ENCODE measurements at regions not wholly inside any gene's neighbourhood (a gene's known extent, or its start where the extent isn't known, plus 50 kb on each side); places are given as distances from the start of the nearest gene placed in this dataset.

DNA sequence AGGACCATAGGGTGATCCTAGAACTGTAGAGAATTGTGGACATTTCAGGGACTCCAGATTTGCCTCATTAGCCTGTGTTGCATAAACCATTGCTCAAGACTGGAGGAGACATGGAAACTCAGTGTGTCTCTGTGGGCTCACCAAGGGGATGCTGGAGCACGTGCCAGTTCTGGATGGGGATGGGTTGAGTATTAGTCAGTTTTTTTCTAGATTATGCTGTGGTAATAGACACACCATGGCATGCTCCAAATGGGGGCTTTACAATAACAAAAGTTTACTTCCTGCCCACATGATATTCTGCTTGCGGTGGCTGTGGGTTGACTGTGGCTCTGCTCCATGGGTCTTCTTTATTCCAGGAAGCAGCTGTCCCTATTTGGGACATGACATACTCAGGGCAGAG, 125.4 kb downstream of the FOXD2 start:
- TF ChIP-seq, protein P1, sequence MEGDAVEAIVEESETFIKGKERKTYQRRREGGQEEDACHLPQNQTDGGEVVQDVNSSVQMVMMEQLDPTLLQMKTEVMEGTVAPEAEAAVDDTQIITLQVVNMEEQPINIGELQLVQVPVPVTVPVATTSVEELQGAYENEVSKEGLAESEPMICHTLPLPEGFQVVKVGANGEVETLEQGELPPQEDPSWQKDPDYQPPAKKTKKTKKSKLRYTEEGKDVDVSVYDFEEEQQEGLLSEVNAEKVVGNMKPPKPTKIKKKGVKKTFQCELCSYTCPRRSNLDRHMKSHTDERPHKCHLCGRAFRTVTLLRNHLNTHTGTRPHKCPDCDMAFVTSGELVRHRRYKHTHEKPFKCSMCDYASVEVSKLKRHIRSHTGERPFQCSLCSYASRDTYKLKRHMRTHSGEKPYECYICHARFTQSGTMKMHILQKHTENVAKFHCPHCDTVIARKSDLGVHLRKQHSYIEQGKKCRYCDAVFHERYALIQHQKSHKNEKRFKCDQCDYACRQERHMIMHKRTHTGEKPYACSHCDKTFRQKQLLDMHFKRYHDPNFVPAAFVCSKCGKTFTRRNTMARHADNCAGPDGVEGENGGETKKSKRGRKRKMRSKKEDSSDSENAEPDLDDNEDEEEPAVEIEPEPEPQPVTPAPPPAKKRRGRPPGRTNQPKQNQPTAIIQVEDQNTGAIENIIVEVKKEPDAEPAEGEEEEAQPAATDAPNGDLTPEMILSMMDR (IDR thresholded peaks at IDR 0.05 in 4 of 5, conservative IDR thresholded peaks at IDR 0.05 in 1 of 5): no peak
- no peak for TF ChIP-seq POLR2A (IDR thresholded peaks at IDR 0.05)
- H3K4me3 ChIP-seq: no peak overlapping the region
- H3K27me3 ChIP-seq: peaks cover 0 to 4% (median 0%) of the 10 kb centered on the region in 3 donors
- DNase-seq: no peak
- intact Hi-C loops (cut with DNase I; ENCODE audit: low total_unique reads) (no loop called here), in situ Hi-C loops (cut with MboI; ENCODE audit: low sequenced_read_pairs in 4 of 4) (no loop called here)
- H3K4me1 ChIP-seq: peaks cover 0 to 21% of the 10 kb centered on the region in 2 donors
- H3K36me3 ChIP-seq: no peaks in the 10 kb centered on the region
- ATAC-seq: no peak
- no peaks in the 10 kb centered on the region for H3K9me3 ChIP-seq
- no peak overlapping the region for H3K27ac ChIP-seq

DNA sequence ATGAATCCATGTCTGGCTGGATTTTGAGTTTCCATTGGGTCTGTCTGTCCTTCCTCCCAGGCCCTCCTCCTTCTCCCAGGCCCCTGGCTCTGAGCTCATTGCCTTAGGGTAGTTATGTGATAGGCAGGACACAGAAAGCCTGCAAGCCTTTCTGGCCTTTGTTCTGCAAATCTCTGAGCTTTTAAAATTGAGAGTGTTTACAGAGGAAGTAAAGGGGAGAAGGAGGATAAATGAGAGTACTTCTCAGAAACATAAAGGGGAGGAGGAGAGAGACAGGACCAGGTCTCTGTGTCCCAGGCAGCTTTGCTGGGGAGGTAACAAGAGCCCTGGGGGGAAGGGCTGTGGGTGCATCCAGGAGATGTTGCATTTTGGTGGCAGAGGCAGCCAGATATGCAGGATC, 126.7 kb downstream of the FOXD2 start:
- DNase-seq (no peak), ATAC-seq (no peak)
- H3K9me3 ChIP-seq: no peaks in the 10 kb centered on the region
- H3K27ac ChIP-seq: no peak overlapping the region
- no peak overlapping the region for H3K4me3 ChIP-seq
- no peaks in the 10 kb centered on the region for H3K36me3 ChIP-seq
- in situ Hi-C loops (cut with MboI; ENCODE audit: low sequenced_read_pairs in 4 of 4) (no loop called here), intact Hi-C loops (cut with DNase I; ENCODE audit: low total_unique reads) (no loop called here)
- TF ChIP-seq, protein P1 (IDR thresholded peaks at IDR 0.05 in 4 of 5, conservative IDR thresholded peaks at IDR 0.05 in 1 of 5): no peak
- TF ChIP-seq POLR2A (IDR thresholded peaks at IDR 0.05): no peak
- H3K27me3 ChIP-seq: peaks cover 0 to 4% (median 0%) of the 10 kb centered on the region in 3 donors
- H3K4me1 ChIP-seq: peaks cover 0 to 25% of the 10 kb centered on the region in 2 donors

DNA sequence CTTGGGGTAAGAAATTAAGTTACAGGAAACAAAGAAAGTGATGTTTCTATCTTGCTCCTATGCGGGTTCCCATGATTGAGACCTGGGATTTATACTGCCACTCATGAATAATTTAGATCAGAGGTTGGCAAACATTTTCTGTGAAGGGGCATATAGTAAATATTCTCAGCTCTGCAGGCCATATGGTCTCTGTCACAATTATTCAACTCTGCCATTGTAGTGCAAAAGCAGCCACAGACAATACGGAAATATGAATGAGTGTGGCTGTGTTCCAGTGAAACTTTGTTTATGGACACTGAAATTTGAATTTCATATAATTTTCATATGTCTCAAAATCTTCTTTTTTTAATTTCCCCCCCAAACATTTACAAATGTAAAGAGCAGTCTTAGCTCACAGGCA, 127.2 kb downstream of the FOXD2 start:
- ATAC-seq (no peak), DNase-seq (no peak)
- Histone ChIP-seq H3K36me3 (no peaks in the 10 kb centered on the region), H3K4me1 (peaks cover 0 to 30% of the 10 kb centered on the region in 2 donors), H3K27ac (no peak overlapping the region), H3K27me3 (peaks cover 0 to under 1% (median 0%) of the 10 kb centered on the region in 3 donors), H3K4me3 (no peak overlapping the region), H3K9me3 (no peaks in the 10 kb centered on the region)
- TF ChIP-seq, protein P1 (IDR thresholded peaks at IDR 0.05 in 4 of 5, conservative IDR thresholded peaks at IDR 0.05 in 1 of 5): no peak
- TF ChIP-seq POLR2A (IDR thresholded peaks at IDR 0.05): no peak
- intact Hi-C loops (cut with DNase I; ENCODE audit: low total_unique reads) (no loop called here), in situ Hi-C loops (cut with MboI; ENCODE audit: low sequenced_read_pairs in 4 of 4) (no loop called here)

DNA sequence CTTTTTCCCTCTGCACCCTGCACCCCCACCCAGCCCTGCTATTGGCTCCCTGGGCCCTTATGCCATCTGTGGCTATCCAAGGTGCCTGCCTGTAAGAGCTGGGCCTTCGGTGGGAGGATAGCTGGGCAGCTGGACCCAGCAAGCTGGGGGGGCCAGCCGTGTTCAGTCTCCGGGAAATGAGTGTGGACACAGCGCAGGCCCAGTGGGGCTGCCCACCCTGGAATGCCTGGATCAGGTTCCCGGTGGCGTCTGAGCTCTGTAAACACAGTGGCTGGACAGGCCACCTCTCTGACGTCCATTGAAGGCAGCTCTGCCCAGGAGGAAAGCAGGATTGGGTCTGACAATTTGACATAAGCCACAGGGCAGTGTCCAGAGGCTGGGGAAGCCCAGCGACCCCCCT, 127.8 kb downstream of the FOXD2 start:
- TF ChIP-seq POLR2A (IDR thresholded peaks at IDR 0.05): no peak
- TF ChIP-seq, protein P1 (IDR thresholded peaks at IDR 0.05 in 4 of 5, conservative IDR thresholded peaks at IDR 0.05 in 1 of 5): no peak
- Histone ChIP-seq H3K9me3 (no peaks in the 10 kb centered on the region), H3K36me3 (no peaks in the 10 kb centered on the region), H3K27me3 (no peaks in the 10 kb centered on the region), H3K4me3 (no peak overlapping the region), H3K4me1 (peaks cover 0 to 30% of the 10 kb centered on the region in 2 donors), H3K27ac (no peak overlapping the region)
- in situ Hi-C loops (cut with MboI; ENCODE audit: low sequenced_read_pairs in 4 of 4): no loop called here
- no peak for ATAC-seq
- no peak for DNase-seq
- intact Hi-C loops (cut with DNase I; ENCODE audit: low total_unique reads): no loop called here

DNA sequence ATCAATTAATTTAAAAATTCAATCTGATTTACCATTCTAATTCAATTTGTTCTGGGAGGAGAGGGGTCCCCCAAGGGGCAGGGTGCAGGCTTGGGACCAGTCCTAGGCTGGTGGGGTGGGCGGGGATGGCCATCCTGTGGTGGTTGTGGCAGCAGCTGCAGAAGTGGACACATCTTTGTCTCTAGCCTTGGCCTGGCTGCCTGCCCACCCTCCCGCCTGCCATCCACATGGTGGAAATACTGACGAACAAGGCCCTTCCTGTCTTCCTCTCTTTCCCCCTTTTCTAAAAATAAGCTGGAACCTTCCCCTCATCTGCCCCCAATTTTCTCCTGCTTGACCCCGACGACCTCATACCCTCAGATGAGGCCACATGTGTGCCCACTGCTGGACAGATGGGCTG, 130.9 kb downstream of the FOXD2 start:
- no peak overlapping the region for H3K27ac ChIP-seq
- H3K27me3 ChIP-seq: no peaks in the 10 kb centered on the region
- TF ChIP-seq, protein P1 (IDR thresholded peaks at IDR 0.05 in 4 of 5, conservative IDR thresholded peaks at IDR 0.05 in 1 of 5): no peak
- TF ChIP-seq POLR2A (IDR thresholded peaks at IDR 0.05): no peak
- no peaks in the 10 kb centered on the region for H3K36me3 ChIP-seq
- no peaks in the 10 kb centered on the region for H3K9me3 ChIP-seq
- H3K4me1 ChIP-seq: peaks cover 0 to 9% of the 10 kb centered on the region in 2 donors
- intact Hi-C loops (cut with DNase I; ENCODE audit: low total_unique reads): no loop called here
- DNase-seq (peak in 1 of 2 donors; percentile 23), ATAC-seq (no peak)
- H3K4me3 ChIP-seq: no peak overlapping the region
- in situ Hi-C loops (cut with MboI; ENCODE audit: low sequenced_read_pairs in 4 of 4): no loop called here
